ENCODE measurements at regions not wholly inside any gene's neighbourhood (a gene's known extent, or its start where the extent isn't known, plus 50 kb on each side); places are given as distances from the start of the nearest gene placed in this dataset.

GRCh38 chr3:64925575-64925974 lies 237.8 kb upstream of the ADAMTS9 start:
- TF ChIP-seq EZH2phosphoT487 (IDR thresholded peaks at IDR 0.05; ENCODE audit: insufficient read depth, low read depth) (no peak), EZH2 (IDR thresholded peaks at IDR 0.05; ENCODE audit: insufficient read depth, poor library complexity, severe bottlenecking) (no peak)
